K562 (cell line): ENCODE measurements at regions not wholly inside any gene's neighbourhood (a gene's known extent, or its start where the extent isn't known, plus 50 kb on each side); places are given as distances from the start of the nearest gene placed in this dataset.

ENCODE experiments used
- AFF4 ChIP-seq: sonication (generic); formaldehyde crosslinking; IDR thresholded peaks from 2 replicates; pipeline ENCODE4 v1.8.0; 2023; ENCODE audit warnings: mild to moderate bottlenecking, missing genetic modification reagents
- HNRNPH1 ChIP-seq: fragments of 200-400 bp; formaldehyde crosslinking; optimal IDR thresholded peaks from 2 replicates; pipeline ENCODE3; 2017; ENCODE audit warnings: low read depth, mild to moderate bottlenecking, low read length, moderate library complexity
- MTA2 ChIP-seq: fragments of 450-650 bp; IDR thresholded peaks from 2 replicates; pipeline ENCODE4 v1.6.1; 2016; ENCODE audit warnings: low read depth
- PTRF ChIP-seq: fragments of 450-650 bp; IDR thresholded peaks from 2 replicates; pipeline ENCODE4 v1.6.1; 2016; ENCODE audit warnings: mild to moderate bottlenecking, missing genetic modification characterization, missing compliant biosample characterization
- RBM22 ChIP-seq: fragments of 200-400 bp; formaldehyde crosslinking; IDR thresholded peaks from 2 replicates; pipeline ENCODE4 v1.6.1; 2018; ENCODE audit warnings: low read length, low read depth; ENCODE audit not compliant: poor library complexity, severe bottlenecking
- ZNF407 ChIP-seq: fragments of 450-650 bp; IDR thresholded peaks from 2 replicates; pipeline ENCODE4 v1.6.1; 2016; ENCODE audit warnings: low read depth
- TF ChIP-seq, protein P1 (sequence below), 2 experiments: IDR thresholded peaks in 1 of 2; conservative IDR thresholded peaks in 1 of 2; 2 replicates each; pipeline ENCODE4 v1.6.1; 2016; ENCODE audit warnings: low read depth in 2 of 2, mild to moderate bottlenecking in 1 of 2, missing compliant biosample characterization in 1 of 2, missing genetic modification characterization in 1 of 2, moderate library complexity in 1 of 2

DNA sequence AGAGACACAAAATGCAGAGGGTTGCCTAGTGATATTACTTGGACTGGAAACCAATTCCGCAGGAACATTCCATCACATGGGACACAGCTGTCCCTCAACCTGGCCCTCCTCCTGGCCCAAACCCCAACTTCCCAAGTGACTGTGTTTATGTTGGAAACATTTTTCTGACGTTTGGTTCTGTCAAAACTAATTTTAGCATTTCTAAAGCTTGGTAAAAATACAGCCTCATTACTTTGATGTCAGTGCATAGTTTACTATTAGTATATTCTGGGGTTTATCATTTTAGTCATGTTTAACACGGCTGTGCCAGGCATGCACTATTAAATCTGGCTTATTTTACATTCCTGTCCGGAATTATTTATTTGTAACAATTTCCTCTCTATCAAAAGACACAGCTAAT, 69.9 kb downstream of the GLI2 start (continued):
- TF ChIP-seq AFF4, result no peak
- TF ChIP-seq, protein P1, sequence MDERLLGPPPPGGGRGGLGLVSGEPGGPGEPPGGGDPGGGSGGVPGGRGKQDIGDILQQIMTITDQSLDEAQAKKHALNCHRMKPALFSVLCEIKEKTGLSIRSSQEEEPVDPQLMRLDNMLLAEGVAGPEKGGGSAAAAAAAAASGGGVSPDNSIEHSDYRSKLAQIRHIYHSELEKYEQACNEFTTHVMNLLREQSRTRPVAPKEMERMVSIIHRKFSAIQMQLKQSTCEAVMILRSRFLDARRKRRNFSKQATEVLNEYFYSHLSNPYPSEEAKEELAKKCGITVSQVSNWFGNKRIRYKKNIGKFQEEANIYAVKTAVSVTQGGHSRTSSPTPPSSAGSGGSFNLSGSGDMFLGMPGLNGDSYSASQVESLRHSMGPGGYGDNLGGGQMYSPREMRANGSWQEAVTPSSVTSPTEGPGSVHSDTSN (CRISPR knock-in tag; IDR thresholded peaks at IDR 0.05; ENCODE audit: low read depth), result no peak
- TF ChIP-seq, protein P1 (tag; conservative IDR thresholded peaks at IDR 0.05; ENCODE audit: low read depth), result no peak
- no peak for TF ChIP-seq PTRF (tag)
- no peak for TF ChIP-seq ZNF407
- no peak for TF ChIP-seq HNRNPH1
- no peak for TF ChIP-seq MTA2
- TF ChIP-seq RBM22, result no peak
- TF ChIP-seq, all 486 proteins: peak for 0
